ENCODE measurements at regions not wholly inside any gene's neighbourhood (a gene's known extent, or its start where the extent isn't known, plus 50 kb on each side); places are given as distances from the start of the nearest gene placed in this dataset.

DNA sequence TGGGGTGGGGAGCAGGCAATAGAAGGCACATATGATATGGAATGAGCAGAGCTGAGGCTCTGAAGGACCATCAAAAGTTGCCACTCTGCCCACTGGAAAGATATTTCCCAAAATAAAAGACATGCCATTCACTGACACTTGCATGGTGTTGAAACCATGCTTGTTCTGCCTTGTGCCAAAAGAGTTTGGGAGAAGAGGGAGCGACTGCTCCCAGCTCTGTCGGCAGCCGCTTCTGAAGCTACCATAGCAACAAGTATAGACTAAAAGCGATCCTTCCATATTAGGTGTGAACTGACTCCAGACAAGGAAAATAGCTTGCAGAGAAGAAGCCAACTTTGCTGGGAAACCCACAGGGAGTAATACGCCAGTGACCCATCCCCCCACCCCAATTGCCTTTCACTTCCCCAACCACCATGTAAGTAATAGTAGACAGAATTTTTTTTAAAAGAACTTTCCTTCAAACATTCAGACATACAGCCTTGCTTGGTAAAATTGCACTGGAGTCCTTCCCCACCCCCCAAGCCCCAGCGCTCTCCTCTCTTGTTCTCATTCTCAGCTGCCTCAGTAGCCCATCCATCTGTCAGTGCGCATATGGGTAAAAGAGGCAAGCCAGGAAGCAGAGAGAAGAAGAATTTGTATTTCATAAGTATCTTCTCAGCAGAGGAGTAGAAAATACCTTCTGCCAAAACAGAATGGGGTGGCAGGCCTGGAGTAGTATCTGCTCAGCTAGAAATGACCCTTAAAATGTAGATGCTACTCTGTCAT is 263.7 kb downstream of the OMA1 start:
- TF ChIP-seq, protein P1, sequence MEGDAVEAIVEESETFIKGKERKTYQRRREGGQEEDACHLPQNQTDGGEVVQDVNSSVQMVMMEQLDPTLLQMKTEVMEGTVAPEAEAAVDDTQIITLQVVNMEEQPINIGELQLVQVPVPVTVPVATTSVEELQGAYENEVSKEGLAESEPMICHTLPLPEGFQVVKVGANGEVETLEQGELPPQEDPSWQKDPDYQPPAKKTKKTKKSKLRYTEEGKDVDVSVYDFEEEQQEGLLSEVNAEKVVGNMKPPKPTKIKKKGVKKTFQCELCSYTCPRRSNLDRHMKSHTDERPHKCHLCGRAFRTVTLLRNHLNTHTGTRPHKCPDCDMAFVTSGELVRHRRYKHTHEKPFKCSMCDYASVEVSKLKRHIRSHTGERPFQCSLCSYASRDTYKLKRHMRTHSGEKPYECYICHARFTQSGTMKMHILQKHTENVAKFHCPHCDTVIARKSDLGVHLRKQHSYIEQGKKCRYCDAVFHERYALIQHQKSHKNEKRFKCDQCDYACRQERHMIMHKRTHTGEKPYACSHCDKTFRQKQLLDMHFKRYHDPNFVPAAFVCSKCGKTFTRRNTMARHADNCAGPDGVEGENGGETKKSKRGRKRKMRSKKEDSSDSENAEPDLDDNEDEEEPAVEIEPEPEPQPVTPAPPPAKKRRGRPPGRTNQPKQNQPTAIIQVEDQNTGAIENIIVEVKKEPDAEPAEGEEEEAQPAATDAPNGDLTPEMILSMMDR (IDR thresholded peaks at IDR 0.05 in 4 of 5, conservative IDR thresholded peaks at IDR 0.05 in 1 of 5): no peak
- no peak for TF ChIP-seq POLR2A (IDR thresholded peaks at IDR 0.05)
